Fibroblast of lung (primary cell): ENCODE measurements at regions not wholly inside any gene's neighbourhood (a gene's known extent, or its start where the extent isn't known, plus 50 kb on each side); places are given as distances from the start of the nearest gene placed in this dataset.

Source experiments
- DNase-seq, 2 donors: peaks; one replicate each; pipeline versions ENCODE4 v3.0.0 to v3.0.0-alpha.2; 2010; ENCODE audit warnings: low read depth in 2 of 2
- H2AFZ ChIP-seq: 2 replicates; pipeline ENCODE4 v1.5.1; 2012; ENCODE audit warnings: low read length, control low read depth, inconsistent platforms
- H3K27ac ChIP-seq: 2 replicates; pipeline ENCODE4 v1.5.1; 2011; ENCODE audit warnings: low read length, control low read depth; ENCODE audit not compliant: insufficient read depth
- H3K27me3 ChIP-seq: 2 replicates; pipeline ENCODE4 v1.5.1; 2011; ENCODE audit warnings: mild to moderate bottlenecking, low read length; ENCODE audit not compliant: control insufficient read depth, insufficient read depth
- H3K36me3 ChIP-seq: 2 replicates; pipeline ENCODE4 v1.5.1; 2011; ENCODE audit warnings: low read length; ENCODE audit not compliant: control insufficient read depth, insufficient read depth
- H3K4me1 ChIP-seq: 2 replicates; pipeline ENCODE4 v1.5.1; 2011; ENCODE audit warnings: low read length; ENCODE audit not compliant: control insufficient read depth, insufficient read depth; ENCODE audit errors: extremely low read depth
- H3K4me2 ChIP-seq: 2 replicates; pipeline ENCODE4 v1.5.1; 2011; ENCODE audit warnings: low read length, control low read depth; ENCODE audit not compliant: insufficient read depth; ENCODE audit errors: extremely low read depth
- H3K4me3 ChIP-seq, 4 experiments: fragments of 200-600 bp in 1 of 4; sonication (generic) in 1 of 4; replicated peaks in 1 of 4; 2 replicates each; pipeline ENCODE4 v1.5.1; 2011 to 2016; ENCODE audit warnings: low read length in 4 of 4, low read depth in 3 of 4, mild to moderate bottlenecking in 3 of 4, control low read depth in 2 of 4, inconsistent platforms in 1 of 4, mixed read lengths in 1 of 4; ENCODE audit not compliant: insufficient read depth in 1 of 4; ENCODE audit errors: control extremely low read depth in 1 of 4
- H3K79me2 ChIP-seq: 2 replicates; pipeline ENCODE4 v1.5.1; 2012; ENCODE audit warnings: mild to moderate bottlenecking, low read length, inconsistent platforms; ENCODE audit not compliant: control insufficient read depth, insufficient read depth
- H3K9ac ChIP-seq: 2 replicates; pipeline ENCODE4 v1.5.1; 2011; ENCODE audit warnings: mild to moderate bottlenecking, low read length, control low read depth; ENCODE audit not compliant: insufficient read depth
- H3K9me3 ChIP-seq: 2 replicates; pipeline ENCODE4 v1.5.1; 2012; ENCODE audit warnings: low read depth, low read length; ENCODE audit not compliant: control insufficient read depth, insufficient read depth
- H4K20me1 ChIP-seq: 2 replicates; pipeline ENCODE4 v1.5.1; 2011; ENCODE audit warnings: low read length; ENCODE audit not compliant: control insufficient read depth, insufficient read depth; ENCODE audit errors: extremely low read depth
- EZH2 ChIP-seq: IDR thresholded peaks from 2 replicates; pipeline ENCODE4 v1.5.1; 2012; ENCODE audit warnings: low read length, control low read depth, mild to moderate bottlenecking; ENCODE audit errors: missing control alignments
- TF ChIP-seq, protein P1 (sequence below), 2 donors: IDR thresholded peaks in 1 of 2; conservative IDR thresholded peaks in 1 of 2; 1 replicate in 1 of 2; 2 replicates in 1 of 2; pipeline ENCODE4 v1.5.1; 2011 to 2012; ENCODE audit warnings: low read length in 2 of 2, control low read depth in 1 of 2, inconsistent platforms in 1 of 2, low read depth in 1 of 2, mild to moderate bottlenecking in 1 of 2

- Histone ChIP-seq H3K9me3 (no peaks in the 10 kb centered on the region), H3K79me2 (no peaks in the 10 kb centered on the region), H3K27me3 (no peaks in the 10 kb centered on the region), H3K4me1 (no peaks in the 10 kb centered on the region), H3K4me2 (no peak overlapping the region), H3K36me3 (no peaks in the 10 kb centered on the region), H2AFZ (no peak overlapping the region), H3K4me3 (no peak overlapping the region), H3K9ac (no peak overlapping the region), H3K27ac (no peak overlapping the region), H4K20me1 (no peaks in the 10 kb centered on the region)
- no peak for DNase-seq
- TF ChIP-seq, protein P1, sequence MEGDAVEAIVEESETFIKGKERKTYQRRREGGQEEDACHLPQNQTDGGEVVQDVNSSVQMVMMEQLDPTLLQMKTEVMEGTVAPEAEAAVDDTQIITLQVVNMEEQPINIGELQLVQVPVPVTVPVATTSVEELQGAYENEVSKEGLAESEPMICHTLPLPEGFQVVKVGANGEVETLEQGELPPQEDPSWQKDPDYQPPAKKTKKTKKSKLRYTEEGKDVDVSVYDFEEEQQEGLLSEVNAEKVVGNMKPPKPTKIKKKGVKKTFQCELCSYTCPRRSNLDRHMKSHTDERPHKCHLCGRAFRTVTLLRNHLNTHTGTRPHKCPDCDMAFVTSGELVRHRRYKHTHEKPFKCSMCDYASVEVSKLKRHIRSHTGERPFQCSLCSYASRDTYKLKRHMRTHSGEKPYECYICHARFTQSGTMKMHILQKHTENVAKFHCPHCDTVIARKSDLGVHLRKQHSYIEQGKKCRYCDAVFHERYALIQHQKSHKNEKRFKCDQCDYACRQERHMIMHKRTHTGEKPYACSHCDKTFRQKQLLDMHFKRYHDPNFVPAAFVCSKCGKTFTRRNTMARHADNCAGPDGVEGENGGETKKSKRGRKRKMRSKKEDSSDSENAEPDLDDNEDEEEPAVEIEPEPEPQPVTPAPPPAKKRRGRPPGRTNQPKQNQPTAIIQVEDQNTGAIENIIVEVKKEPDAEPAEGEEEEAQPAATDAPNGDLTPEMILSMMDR (conservative IDR thresholded peaks at IDR 0.05 in 1 of 2, IDR thresholded peaks at IDR 0.05 in 1 of 2; ENCODE audit: low read depth in 1 of 2, low read length in 2 of 2): no peak
- TF ChIP-seq EZH2: no peak
Observed at GRCh38 chrX:148229801-148230303, 248.7 kb downstream of the FMR1NB start.

DNA sequence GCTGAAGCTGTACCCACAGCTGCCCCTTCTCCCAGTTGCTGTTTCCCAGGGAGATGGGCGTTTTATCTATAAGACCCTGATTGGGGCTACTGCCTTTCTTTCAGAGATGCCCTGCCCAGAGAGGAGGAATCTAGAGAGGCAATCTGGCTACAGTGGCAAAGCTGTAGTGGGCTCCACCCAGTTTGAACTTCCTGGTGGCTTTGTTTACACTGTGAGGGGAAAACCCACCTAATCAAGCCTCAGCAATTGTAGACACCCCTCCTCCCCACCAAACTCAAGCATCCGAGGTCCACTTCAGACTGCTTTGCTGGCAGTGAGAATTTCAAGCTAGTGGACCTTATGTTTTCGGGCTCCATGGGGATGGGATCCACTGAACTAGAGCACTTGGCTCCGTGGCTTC is 240.4 kb upstream of the AFF2 start:
- TF ChIP-seq, protein P1 (conservative IDR thresholded peaks at IDR 0.05 in 1 of 2, IDR thresholded peaks at IDR 0.05 in 1 of 2; ENCODE audit: low read depth in 1 of 2, low read length in 2 of 2): no peak
- TF ChIP-seq EZH2: no peak
- no peak for DNase-seq
- Histone ChIP-seq H3K27ac (no peak overlapping the region), H3K4me2 (no peak overlapping the region), H3K36me3 (no peaks in the 10 kb centered on the region), H3K4me1 (no peaks in the 10 kb centered on the region), H3K9me3 (no peaks in the 10 kb centered on the region), H3K79me2 (no peaks in the 10 kb centered on the region), H3K27me3 (no peaks in the 10 kb centered on the region), H3K9ac (no peak overlapping the region), H4K20me1 (no peaks in the 10 kb centered on the region), H2AFZ (no peak overlapping the region), H3K4me3 (no peak overlapping the region)

DNA sequence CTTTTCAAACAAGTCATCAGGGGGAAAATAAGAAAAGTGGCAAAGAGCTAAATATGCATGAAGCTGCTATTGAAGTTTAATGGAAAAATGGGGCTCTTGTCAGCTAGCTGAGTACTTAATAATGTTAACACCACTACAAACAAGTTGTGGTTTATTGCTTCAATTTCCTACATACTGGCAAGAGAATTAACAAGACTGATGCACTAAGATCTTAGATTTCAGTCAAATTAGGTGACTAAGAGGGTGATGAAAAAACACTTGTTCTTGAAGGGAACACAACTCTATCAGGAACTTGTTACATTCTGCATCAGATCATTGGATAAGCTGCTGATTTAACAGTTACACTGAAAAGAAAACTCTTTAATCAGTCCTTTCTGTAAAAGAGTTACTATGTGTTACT is 234.6 kb upstream of the AFF2 start:
- Histone ChIP-seq H3K4me1 (no peaks in the 10 kb centered on the region), H3K27me3 (no peaks in the 10 kb centered on the region)
- TF ChIP-seq EZH2: no peak
- TF ChIP-seq, protein P1 (conservative IDR thresholded peaks at IDR 0.05 in 1 of 2, IDR thresholded peaks at IDR 0.05 in 1 of 2; ENCODE audit: low read depth in 1 of 2, low read length in 2 of 2): no peak

More for the DNA sequence above, 234.6 kb upstream of the AFF2 start:
- no peaks in the 10 kb centered on the region for H4K20me1 ChIP-seq
- H3K27ac ChIP-seq: no peak overlapping the region
- no peak for DNase-seq
- H3K9ac ChIP-seq: no peak overlapping the region
- H3K4me2 ChIP-seq: no peak overlapping the region
- H3K9me3 ChIP-seq: no peaks in the 10 kb centered on the region
- no peak overlapping the region for H2AFZ ChIP-seq
- H3K79me2 ChIP-seq: no peaks in the 10 kb centered on the region
- no peaks in the 10 kb centered on the region for H3K36me3 ChIP-seq
- no peak overlapping the region for H3K4me3 ChIP-seq
